ENCODE measurements at regions not wholly inside any gene's neighbourhood (a gene's known extent, or its start where the extent isn't known, plus 50 kb on each side); places are given as distances from the start of the nearest gene placed in this dataset.

DNA sequence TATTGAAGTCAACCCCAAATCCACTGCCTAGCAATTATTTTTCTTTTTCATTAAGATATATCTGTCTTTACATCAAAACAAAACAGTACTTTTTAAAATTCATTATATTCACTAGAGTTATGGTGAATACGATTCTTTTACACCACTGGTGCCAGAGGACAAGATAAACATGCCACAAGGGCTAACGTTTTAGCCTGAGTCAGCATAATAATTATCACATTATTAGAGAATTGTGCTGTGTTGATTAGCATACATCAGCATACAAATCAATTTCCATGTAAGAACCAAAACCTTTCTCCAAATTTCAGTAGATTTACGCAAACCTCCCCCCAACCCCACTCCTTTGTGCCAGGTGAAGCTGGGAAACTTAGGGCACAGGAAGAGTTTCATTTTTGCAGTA lies 131.1 kb upstream of the TMEM106B start:
- Histone ChIP-seq H3K4me1 (ENCODE audit: insufficient read depth) (peaks cover 24% of the 10 kb centered on the region), H3K4me3 (no peak overlapping the region), H3K79me2 (replicated peaks; ENCODE audit: insufficient read depth) (no peaks in the 10 kb centered on the region), H3F3A (replicated peaks; ENCODE audit: low read depth) (no peaks in the 10 kb centered on the region), H3K9me2 (ENCODE audit: insufficient read depth) (no peaks in the 10 kb centered on the region), H3K36me3 (ENCODE audit: insufficient read depth) (no peaks in the 10 kb centered on the region), H3K27me3 (ENCODE audit: insufficient read depth) (no peaks in the 10 kb centered on the region), H4K20me1 (replicated peaks; ENCODE audit: insufficient read depth) (no peaks in the 10 kb centered on the region), H2AFZ (0 out of 2 replicates have a peak overlapping the region, but pooled peaks have one; percentile 18), H3K4me2 (peak overlapping the region; percentile 59), H3K27ac (ENCODE audit: low read depth) (no peak overlapping the region)
- Mint-ChIP-seq H3K9me3 (peaks cover 19% of the 10 kb centered on the region), H3K4me3 (no peak overlapping the region), H3K36me3 (ENCODE audit: low read depth) (peaks cover 19% of the 10 kb centered on the region), H3K27ac (peak overlapping the region; percentile 47), H3K4me1 (peaks cover 24% of the 10 kb centered on the region), H3K27me3 (ENCODE audit: insufficient read depth, low read depth, poor library complexity) (no peaks in the 10 kb centered on the region)
- ATAC-seq (no peak), DNase-seq (ENCODE audit: low spot score) (no peak)
- TF ChIP-seq CREB1 (CRISPR knock-in tag; IDR thresholded peaks at IDR 0.05; ENCODE audit: low read depth) (no peak), POLR2AphosphoS5 (IDR thresholded peaks at IDR 0.05; ENCODE audit: low read depth) (no peak), ZNF114 (CRISPR knock-in tag; IDR thresholded peaks at IDR 0.05) (no peak), EZH2phosphoT487 (IDR thresholded peaks at IDR 0.05; ENCODE audit: unreplicated experiment) (no peak), NANOG (IDR thresholded peaks at IDR 0.05; ENCODE audit: borderline replicate concordance) (no peak), STAT1 (IDR thresholded peaks at IDR 0.05; ENCODE audit: unreplicated experiment) (no peak), ZNF331 (CRISPR knock-in tag; IDR thresholded peaks at IDR 0.05; ENCODE audit: low read depth) (no peak), EZH2 (IDR thresholded peaks at IDR 0.05; ENCODE audit: low read depth, unreplicated experiment) (no peak), JUNB (IDR thresholded peaks at IDR 0.05; ENCODE audit: unreplicated experiment) (no peak)
- TF ChIP-seq, protein P1, sequence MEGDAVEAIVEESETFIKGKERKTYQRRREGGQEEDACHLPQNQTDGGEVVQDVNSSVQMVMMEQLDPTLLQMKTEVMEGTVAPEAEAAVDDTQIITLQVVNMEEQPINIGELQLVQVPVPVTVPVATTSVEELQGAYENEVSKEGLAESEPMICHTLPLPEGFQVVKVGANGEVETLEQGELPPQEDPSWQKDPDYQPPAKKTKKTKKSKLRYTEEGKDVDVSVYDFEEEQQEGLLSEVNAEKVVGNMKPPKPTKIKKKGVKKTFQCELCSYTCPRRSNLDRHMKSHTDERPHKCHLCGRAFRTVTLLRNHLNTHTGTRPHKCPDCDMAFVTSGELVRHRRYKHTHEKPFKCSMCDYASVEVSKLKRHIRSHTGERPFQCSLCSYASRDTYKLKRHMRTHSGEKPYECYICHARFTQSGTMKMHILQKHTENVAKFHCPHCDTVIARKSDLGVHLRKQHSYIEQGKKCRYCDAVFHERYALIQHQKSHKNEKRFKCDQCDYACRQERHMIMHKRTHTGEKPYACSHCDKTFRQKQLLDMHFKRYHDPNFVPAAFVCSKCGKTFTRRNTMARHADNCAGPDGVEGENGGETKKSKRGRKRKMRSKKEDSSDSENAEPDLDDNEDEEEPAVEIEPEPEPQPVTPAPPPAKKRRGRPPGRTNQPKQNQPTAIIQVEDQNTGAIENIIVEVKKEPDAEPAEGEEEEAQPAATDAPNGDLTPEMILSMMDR (conservative IDR thresholded peaks at IDR 0.05; ENCODE audit: low read depth in 2 of 2), result no peak
- TF ChIP-seq, protein P2, sequence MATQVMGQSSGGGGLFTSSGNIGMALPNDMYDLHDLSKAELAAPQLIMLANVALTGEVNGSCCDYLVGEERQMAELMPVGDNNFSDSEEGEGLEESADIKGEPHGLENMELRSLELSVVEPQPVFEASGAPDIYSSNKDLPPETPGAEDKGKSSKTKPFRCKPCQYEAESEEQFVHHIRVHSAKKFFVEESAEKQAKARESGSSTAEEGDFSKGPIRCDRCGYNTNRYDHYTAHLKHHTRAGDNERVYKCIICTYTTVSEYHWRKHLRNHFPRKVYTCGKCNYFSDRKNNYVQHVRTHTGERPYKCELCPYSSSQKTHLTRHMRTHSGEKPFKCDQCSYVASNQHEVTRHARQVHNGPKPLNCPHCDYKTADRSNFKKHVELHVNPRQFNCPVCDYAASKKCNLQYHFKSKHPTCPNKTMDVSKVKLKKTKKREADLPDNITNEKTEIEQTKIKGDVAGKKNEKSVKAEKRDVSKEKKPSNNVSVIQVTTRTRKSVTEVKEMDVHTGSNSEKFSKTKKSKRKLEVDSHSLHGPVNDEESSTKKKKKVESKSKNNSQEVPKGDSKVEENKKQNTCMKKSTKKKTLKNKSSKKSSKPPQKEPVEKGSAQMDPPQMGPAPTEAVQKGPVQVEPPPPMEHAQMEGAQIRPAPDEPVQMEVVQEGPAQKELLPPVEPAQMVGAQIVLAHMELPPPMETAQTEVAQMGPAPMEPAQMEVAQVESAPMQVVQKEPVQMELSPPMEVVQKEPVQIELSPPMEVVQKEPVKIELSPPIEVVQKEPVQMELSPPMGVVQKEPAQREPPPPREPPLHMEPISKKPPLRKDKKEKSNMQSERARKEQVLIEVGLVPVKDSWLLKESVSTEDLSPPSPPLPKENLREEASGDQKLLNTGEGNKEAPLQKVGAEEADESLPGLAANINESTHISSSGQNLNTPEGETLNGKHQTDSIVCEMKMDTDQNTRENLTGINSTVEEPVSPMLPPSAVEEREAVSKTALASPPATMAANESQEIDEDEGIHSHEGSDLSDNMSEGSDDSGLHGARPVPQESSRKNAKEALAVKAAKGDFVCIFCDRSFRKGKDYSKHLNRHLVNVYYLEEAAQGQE (IDR thresholded peaks at IDR 0.05; ENCODE audit: unreplicated experiment), result no peak
- TF ChIP-seq, protein P3, sequence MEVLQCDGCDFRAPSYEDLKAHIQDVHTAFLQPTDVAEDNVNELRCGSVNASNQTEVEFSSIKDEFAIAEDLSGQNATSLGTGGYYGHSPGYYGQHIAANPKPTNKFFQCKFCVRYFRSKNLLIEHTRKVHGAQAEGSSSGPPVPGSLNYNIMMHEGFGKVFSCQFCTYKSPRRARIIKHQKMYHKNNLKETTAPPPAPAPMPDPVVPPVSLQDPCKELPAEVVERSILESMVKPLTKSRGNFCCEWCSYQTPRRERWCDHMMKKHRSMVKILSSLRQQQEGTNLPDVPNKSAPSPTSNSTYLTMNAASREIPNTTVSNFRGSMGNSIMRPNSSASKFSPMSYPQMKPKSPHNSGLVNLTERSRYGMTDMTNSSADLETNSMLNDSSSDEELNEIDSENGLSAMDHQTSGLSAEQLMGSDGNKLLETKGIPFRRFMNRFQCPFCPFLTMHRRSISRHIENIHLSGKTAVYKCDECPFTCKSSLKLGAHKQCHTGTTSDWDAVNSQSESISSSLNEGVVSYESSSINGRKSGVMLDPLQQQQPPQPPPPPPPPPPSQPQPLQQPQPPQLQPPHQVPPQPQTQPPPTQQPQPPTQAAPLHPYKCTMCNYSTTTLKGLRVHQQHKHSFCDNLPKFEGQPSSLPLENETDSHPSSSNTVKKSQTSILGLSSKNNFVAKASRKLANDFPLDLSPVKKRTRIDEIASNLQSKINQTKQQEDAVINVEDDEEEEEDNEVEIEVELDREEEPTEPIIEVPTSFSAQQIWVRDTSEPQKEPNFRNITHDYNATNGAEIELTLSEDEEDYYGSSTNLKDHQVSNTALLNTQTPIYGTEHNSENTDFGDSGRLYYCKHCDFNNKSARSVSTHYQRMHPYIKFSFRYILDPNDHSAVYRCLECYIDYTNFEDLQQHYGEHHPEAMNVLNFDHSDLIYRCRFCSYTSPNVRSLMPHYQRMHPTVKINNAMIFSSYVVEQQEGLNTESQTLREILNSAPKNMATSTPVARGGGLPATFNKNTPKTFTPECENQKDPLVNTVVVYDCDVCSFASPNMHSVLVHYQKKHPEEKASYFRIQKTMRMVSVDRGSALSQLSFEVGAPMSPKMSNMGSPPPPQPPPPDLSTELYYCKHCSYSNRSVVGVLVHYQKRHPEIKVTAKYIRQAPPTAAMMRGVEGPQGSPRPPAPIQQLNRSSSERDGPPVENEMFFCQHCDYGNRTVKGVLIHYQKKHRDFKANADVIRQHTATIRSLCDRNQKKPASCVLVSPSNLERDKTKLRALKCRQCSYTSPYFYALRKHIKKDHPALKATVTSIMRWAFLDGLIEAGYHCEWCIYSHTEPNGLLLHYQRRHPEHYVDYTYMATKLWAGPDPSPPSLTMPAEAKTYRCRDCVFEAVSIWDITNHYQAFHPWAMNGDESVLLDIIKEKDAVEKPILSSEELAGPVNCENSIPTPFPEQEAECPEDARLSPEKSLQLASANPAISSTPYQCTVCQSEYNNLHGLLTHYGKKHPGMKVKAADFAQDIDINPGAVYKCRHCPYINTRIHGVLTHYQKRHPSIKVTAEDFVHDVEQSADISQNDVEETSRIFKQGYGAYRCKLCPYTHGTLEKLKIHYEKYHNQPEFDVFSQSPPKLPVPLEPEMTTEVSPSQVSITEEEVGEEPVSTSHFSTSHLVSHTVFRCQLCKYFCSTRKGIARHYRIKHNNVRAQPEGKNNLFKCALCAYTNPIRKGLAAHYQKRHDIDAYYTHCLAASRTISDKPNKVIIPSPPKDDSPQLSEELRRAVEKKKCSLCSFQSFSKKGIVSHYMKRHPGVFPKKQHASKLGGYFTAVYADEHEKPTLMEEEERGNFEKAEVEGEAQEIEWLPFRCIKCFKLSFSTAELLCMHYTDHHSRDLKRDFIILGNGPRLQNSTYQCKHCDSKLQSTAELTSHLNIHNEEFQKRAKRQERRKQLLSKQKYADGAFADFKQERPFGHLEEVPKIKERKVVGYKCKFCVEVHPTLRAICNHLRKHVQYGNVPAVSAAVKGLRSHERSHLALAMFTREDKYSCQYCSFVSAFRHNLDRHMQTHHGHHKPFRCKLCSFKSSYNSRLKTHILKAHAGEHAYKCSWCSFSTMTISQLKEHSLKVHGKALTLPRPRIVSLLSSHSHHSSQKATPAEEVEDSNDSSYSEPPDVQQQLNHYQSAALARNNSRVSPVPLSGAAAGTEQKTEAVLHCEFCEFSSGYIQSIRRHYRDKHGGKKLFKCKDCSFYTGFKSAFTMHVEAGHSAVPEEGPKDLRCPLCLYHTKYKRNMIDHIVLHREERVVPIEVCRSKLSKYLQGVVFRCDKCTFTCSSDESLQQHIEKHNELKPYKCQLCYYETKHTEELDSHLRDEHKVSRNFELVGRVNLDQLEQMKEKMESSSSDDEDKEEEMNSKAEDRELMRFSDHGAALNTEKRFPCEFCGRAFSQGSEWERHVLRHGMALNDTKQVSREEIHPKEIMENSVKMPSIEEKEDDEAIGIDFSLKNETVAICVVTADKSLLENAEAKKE (CRISPR knock-in tag; IDR thresholded peaks at IDR 0.05), result no peak
- TF ChIP-seq, protein P4, sequence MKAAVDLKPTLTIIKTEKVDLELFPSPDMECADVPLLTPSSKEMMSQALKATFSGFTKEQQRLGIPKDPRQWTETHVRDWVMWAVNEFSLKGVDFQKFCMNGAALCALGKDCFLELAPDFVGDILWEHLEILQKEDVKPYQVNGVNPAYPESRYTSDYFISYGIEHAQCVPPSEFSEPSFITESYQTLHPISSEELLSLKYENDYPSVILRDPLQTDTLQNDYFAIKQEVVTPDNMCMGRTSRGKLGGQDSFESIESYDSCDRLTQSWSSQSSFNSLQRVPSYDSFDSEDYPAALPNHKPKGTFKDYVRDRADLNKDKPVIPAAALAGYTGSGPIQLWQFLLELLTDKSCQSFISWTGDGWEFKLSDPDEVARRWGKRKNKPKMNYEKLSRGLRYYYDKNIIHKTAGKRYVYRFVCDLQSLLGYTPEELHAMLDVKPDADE (IDR thresholded peaks at IDR 0.05), result no peak
